ENCODE measurements at regions not wholly inside any gene's neighbourhood (a gene's known extent, or its start where the extent isn't known, plus 50 kb on each side); places are given as distances from the start of the nearest gene placed in this dataset.

GRCh38 chr4:22240814-22241213, 275.1 kb downstream of the ADGRA3 start:
- TF ChIP-seq ZBTB34 (CRISPR knock-in tag; IDR thresholded peaks at IDR 0.05) (no peak), ARID4B (CRISPR knock-in tag; IDR thresholded peaks at IDR 0.05) (no peak), KLF10 (CRISPR knock-in tag; IDR thresholded peaks at IDR 0.05) (no peak), GABPA (tag; conservative IDR thresholded peaks at IDR 0.05; ENCODE audit: low read depth) (no peak), ARID2 (IDR thresholded peaks at IDR 0.05) (no peak), HIVEP1 (CRISPR knock-in tag; IDR thresholded peaks at IDR 0.05) (no peak), RBM39 (optimal IDR thresholded peaks at IDR 0.05; ENCODE audit: low read depth, low read length) (no peak), BRD9 (IDR thresholded peaks at IDR 0.05; ENCODE audit: low read depth, partially characterized antibody) (no peak), ZNF444 (CRISPR knock-in tag; IDR thresholded peaks at IDR 0.05) (no peak), RNF2 (IDR thresholded peaks at IDR 0.05) (no peak), ZNF766 (CRISPR knock-in tag; conservative IDR thresholded peaks at IDR 0.05) (no peak), HOXB6 (CRISPR knock-in tag; IDR thresholded peaks at IDR 0.05; ENCODE audit: borderline replicate concordance) (no peak), GATAD2B (IDR thresholded peaks at IDR 0.05; ENCODE audit: borderline replicate concordance) (no peak), MLLT1 (IDR thresholded peaks at IDR 0.05) (no peak), NFYB (IDR thresholded peaks at IDR 0.05; ENCODE audit: extremely low read depth, insufficient read length) (no peak), ZEB2 (IDR thresholded peaks at IDR 0.05) (no peak), ZNF3 (CRISPR knock-in tag; IDR thresholded peaks at IDR 0.05) (no peak)
- intact Hi-C loops (cut with micrococcal nuclease) (no loop called here), in situ Hi-C loops (cut with MboI) (no loop called here)
- BruUV-seq (replicated peaks): no TSS peak
- ChIA-PET CTCF (ENCODE audit: low intra/inter-chr PET ratio) (no interaction called here), POLR2A (no interaction called here)
- H2AFZ ChIP-seq (ENCODE audit: low read depth, low read length): no peak overlapping the region
- H3K9ac ChIP-seq (ENCODE audit: insufficient read depth in 1 of 2, low read depth in 2 of 2, low read length in 2 of 2): no peak overlapping the region
- WGBS (ENCODE audit: insufficient coverage, low coverage, missing lambda C conversion rate): 0% methylated on average over 4 of the region's 4 CpGs
- DNase-seq (ENCODE audit: extremely low read depth in 1 of 4, low spot score in 3 of 4): no peak
- H3K36me3 ChIP-seq (ENCODE audit: control insufficient read depth, insufficient read depth, low read length): no peaks in the 10 kb centered on the region
- H3K9me1 ChIP-seq (ENCODE audit: control insufficient read depth, insufficient read depth, low read length): no peaks in the 10 kb centered on the region
- H3K27me3 ChIP-seq (ENCODE audit: control insufficient read depth in 2 of 2, insufficient read depth in 2 of 2, low read length in 2 of 2): no peaks in the 10 kb centered on the region
- FAIRE-seq: no peak
- no peak for ATAC-seq
- no peak overlapping the region for H3K4me3 ChIP-seq
- H3K4me1 ChIP-seq (replicated peaks in 1 of 2; ENCODE audit: control insufficient read depth in 2 of 2, insufficient read depth in 2 of 2, low read length in 2 of 2): no peaks in the 10 kb centered on the region
- no peaks in the 10 kb centered on the region for H3K9me3 ChIP-seq (replicated peaks; ENCODE audit: control insufficient read depth, insufficient read depth, low read depth, low read length)
- H4K20me1 ChIP-seq (replicated peaks; ENCODE audit: control insufficient read depth, insufficient read depth, low read length): no peaks in the 10 kb centered on the region
- no peaks in the 10 kb centered on the region for H3K79me2 ChIP-seq (ENCODE audit: control insufficient read depth, insufficient read depth, low read length)
- H3K27ac ChIP-seq (ENCODE audit: extremely low read depth, low read depth, low read length): no peak overlapping the region
- H3K4me2 ChIP-seq (ENCODE audit: insufficient read depth, low read length): no peak overlapping the region

Data from K562 (cell line).